Keratinocyte (primary cell): ENCODE measurements at regions not wholly inside any gene's neighbourhood (a gene's known extent, or its start where the extent isn't known, plus 50 kb on each side); places are given as distances from the start of the nearest gene placed in this dataset.

Source experiments
- EZH2 ChIP-seq: IDR thresholded peaks from one replicate; pipeline ENCODE4 v1.6.1; 2012; ENCODE audit warnings: inconsistent platforms, mild to moderate bottlenecking, low read length, moderate library complexity
- TF ChIP-seq, protein P1 (sequence below), 3 experiments: IDR thresholded peaks in 1 of 3; conservative IDR thresholded peaks in 1 of 3; optimal IDR thresholded peaks in 1 of 3; 2 replicates in 2 of 3; 3 replicates in 1 of 3; pipeline versions ENCODE3 to v1.5.1; 2011; ENCODE audit warnings: low read length in 3 of 3, mild to moderate bottlenecking in 3 of 3, moderate library complexity in 2 of 3, control low read depth in 1 of 3, inconsistent platforms in 1 of 3; ENCODE audit not compliant: insufficient read depth in 2 of 3; ENCODE audit errors: extremely low read depth in 1 of 3

DNA sequence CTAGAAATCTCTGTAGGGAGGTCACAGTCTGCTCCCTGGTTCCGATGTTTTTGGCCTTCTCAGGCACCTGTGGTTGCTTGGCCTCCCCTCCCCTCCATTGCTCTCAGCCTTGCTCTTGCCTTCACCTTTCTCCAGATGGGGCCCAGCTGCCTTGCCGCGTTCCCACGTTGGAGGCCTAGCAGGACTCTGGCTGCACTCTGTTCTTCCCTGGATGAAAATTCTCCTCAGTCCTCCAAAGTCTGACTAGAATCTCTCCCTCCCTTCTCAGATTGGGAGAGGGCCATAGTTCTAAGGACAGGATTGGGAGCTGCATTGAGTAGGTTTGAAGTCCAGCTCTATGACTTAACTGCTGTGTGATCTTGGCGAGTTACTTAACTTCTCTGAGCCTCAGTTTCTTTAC is 213.7 kb upstream of the HABP2 start:
- TF ChIP-seq, protein P1, sequence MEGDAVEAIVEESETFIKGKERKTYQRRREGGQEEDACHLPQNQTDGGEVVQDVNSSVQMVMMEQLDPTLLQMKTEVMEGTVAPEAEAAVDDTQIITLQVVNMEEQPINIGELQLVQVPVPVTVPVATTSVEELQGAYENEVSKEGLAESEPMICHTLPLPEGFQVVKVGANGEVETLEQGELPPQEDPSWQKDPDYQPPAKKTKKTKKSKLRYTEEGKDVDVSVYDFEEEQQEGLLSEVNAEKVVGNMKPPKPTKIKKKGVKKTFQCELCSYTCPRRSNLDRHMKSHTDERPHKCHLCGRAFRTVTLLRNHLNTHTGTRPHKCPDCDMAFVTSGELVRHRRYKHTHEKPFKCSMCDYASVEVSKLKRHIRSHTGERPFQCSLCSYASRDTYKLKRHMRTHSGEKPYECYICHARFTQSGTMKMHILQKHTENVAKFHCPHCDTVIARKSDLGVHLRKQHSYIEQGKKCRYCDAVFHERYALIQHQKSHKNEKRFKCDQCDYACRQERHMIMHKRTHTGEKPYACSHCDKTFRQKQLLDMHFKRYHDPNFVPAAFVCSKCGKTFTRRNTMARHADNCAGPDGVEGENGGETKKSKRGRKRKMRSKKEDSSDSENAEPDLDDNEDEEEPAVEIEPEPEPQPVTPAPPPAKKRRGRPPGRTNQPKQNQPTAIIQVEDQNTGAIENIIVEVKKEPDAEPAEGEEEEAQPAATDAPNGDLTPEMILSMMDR (optimal IDR thresholded peaks at IDR 0.05 in 1 of 3, IDR thresholded peaks at IDR 0.05 in 1 of 3, conservative IDR thresholded peaks at IDR 0.05 in 1 of 3; ENCODE audit: extremely low read depth in 1 of 3, insufficient read depth in 2 of 3, low read length in 3 of 3) = no peak
- no peak for TF ChIP-seq EZH2
